HFFc6 (cell line): ENCODE measurements at regions not wholly inside any gene's neighbourhood (a gene's known extent, or its start where the extent isn't known, plus 50 kb on each side); places are given as distances from the start of the nearest gene placed in this dataset.
"Not testable (repeated sequence)": the region's sequence is repeated elsewhere in the genome, so short reads cannot be mapped to it uniquely, and the experiment has no call there.

Source experiments
- DNase-seq: peaks from one replicate; pipeline ENCODE4 v3.0.0-alpha.2; 2018
- H3K27ac Mint-ChIP-seq: 2 replicates; pipeline ENCODE4 v1.8.0; 2020; ENCODE audit warnings: mild to moderate bottlenecking, mixed read lengths
- H3K27me3 Mint-ChIP-seq: 2 replicates; pipeline ENCODE4 v1.8.0; 2021; ENCODE audit warnings: mild to moderate bottlenecking, moderate library complexity, mixed read lengths; ENCODE audit not compliant: insufficient read depth
- H3K36me3 Mint-ChIP-seq: 2 replicates; pipeline ENCODE4 v1.8.0; 2021; ENCODE audit warnings: low read depth, mixed read lengths
- H3K4me1 Mint-ChIP-seq: 2 replicates; pipeline ENCODE4 v1.8.0; 2020; ENCODE audit warnings: low read depth, mixed read lengths
- H3K4me3 Mint-ChIP-seq: 2 replicates; pipeline ENCODE4 v1.8.0; 2020; ENCODE audit warnings: mild to moderate bottlenecking, moderate library complexity, mixed read lengths
- H3K9me3 Mint-ChIP-seq: 2 replicates; pipeline ENCODE4 v1.8.0; 2020; ENCODE audit warnings: mild to moderate bottlenecking, mixed read lengths
- CTCF ChIP-seq: fragments of 200-600 bp; sonication (generic); IDR thresholded peaks from 2 replicates; pipeline ENCODE4 v1.5.0; 2021; ENCODE audit warnings: antibody characterized with exemption, mild to moderate bottlenecking

DNA sequence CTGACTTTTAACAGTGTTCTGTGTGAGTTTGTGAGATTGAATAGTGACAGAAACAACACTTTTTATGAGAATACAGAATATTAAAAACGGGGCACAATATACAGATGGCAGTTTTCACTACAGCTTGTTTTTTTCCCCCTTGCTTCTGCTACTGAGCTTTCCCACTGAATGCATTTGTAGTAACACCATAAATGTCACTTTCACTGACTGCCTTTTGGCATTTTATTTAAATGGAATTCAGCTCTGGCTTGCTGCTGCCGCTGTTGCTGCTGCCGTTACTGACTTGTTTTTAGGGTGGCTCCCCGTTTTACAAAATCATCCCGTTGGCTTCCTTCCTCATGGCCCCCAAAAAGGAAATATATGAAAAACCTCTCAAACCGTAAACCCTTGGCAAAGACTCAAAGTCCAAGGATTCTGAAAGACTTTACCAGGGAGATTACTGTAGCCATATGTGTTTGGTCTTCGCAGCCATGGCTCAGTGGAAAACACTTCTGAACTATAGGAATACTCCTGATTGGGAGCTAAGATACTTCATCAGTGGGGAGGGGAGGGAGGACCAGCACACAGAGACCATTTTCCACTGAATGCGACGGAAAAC is 151.0 kb downstream of the NUF2 start:
- no peak overlapping the region for H3K27ac Mint-ChIP-seq
- no peak for DNase-seq
- no peaks in the 10 kb centered on the region for H3K4me1 Mint-ChIP-seq
- no peak for TF ChIP-seq CTCF
- H3K36me3 Mint-ChIP-seq = no peaks in the 10 kb centered on the region
- no peaks in the 10 kb centered on the region; the same call in none of the 2 replicates for H3K27me3 Mint-ChIP-seq
- H3K9me3 Mint-ChIP-seq = no peaks in the 10 kb centered on the region
- H3K4me3 Mint-ChIP-seq = no peak overlapping the region

GRCh38 chr1:163477276-163477830 is 155.6 kb downstream of the NUF2 start:
- TF ChIP-seq CTCF = no peak
- Mint-ChIP-seq H3K36me3 (no peaks in the 10 kb centered on the region), H3K4me1 (no peaks in the 10 kb centered on the region), H3K9me3 (no peaks in the 10 kb centered on the region), H3K27ac (no peak overlapping the region), H3K27me3 (no peaks in the 10 kb centered on the region; the same call in none of the 2 replicates), H3K4me3 (no peak overlapping the region)
- no peak for DNase-seq

DNA sequence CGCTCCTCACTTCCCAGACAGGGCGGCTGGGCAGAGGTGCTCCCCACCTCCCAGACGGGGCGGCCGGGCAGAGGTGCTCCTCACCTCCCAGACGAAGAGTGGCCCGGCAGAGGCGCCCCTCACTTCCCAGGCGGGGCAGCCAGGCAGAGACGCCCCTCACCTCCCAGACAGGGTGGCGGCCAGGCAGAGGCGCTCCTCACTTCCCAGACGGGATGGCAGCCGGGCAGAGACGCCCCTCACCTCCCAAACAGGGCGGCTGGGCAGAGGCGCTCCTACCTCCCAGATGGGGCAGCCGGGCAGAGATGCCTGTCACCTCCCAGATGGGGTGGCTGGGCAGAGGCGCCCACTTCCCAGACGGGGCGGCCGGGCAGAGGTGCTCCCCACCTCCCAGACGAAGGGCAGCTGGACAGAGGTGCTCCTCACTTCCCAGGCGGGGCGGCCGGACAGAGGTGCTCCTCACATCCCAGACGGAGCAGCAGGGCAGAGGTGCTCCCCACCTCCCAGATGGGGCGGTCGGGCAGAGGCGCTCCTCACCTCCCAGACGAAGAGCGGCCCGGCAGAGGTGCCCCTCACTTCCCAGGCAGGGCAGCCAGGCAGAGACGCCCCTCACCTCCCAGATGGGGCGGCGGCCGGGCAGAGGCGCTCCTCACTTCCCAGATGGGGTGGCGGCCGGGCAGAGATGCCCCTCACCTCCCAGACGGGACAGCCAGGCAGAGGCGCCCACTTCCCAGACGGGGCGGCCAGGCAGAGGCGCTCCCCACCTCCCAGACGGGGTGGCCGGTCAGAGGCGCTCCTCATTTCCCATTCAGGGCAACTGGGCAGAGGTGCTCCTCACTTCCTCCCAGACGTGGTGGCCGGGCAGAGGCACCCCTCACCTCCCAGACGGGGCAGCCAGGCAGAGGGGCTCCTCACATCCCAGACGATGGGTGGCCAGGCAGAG is 176.9 kb downstream of the NUF2 start:
- not testable (repeated sequence) for H3K36me3 Mint-ChIP-seq, H3K27me3 Mint-ChIP-seq, H3K9me3 Mint-ChIP-seq, H3K4me1 Mint-ChIP-seq, DNase-seq, H3K4me3 Mint-ChIP-seq, H3K27ac Mint-ChIP-seq

- Mint-ChIP-seq H3K4me1 (no peaks in the 10 kb centered on the region), H3K4me3 (no peak overlapping the region), H3K36me3 (no peaks in the 10 kb centered on the region), H3K27ac (no peak overlapping the region), H3K9me3 (no peaks in the 10 kb centered on the region), H3K27me3 (no peaks in the 10 kb centered on the region; the same call in 1 of the 2 replicates)
- TF ChIP-seq CTCF = no peak
- no peak for DNase-seq
Measured at GRCh38 chr1:163504331-163504978, 182.7 kb downstream of the NUF2 start.

DNA sequence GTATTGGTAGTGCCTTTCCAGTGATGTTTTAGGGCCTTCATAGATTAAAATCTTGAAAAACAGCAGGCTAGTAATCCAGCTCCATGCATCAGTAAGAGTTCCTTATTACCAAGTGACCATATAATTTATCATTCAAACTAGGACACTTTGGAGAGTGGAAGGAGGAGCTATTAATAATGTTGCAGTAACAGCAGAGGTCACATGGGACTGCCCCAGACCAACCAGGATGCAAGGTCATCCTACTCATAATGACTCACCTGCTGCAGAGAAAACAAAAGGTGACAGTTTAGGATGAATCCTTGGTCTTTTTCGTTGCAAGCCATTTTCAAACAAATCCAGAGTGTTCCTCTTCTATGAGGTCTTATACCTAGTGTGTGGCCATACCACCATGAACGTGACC is 187.4 kb downstream of the NUF2 start:
- no peaks in the 10 kb centered on the region for H3K9me3 Mint-ChIP-seq
- no peak for TF ChIP-seq CTCF
- H3K4me3 Mint-ChIP-seq = no peak overlapping the region
- H3K27ac Mint-ChIP-seq = no peak overlapping the region
- peak; percentile 1 for DNase-seq
- no peaks in the 10 kb centered on the region for H3K36me3 Mint-ChIP-seq
- no peaks in the 10 kb centered on the region for H3K4me1 Mint-ChIP-seq
- H3K27me3 Mint-ChIP-seq = peaks cover 2% of the 10 kb centered on the region
